H1 (cell line): ENCODE measurements at regions not wholly inside any gene's neighbourhood (a gene's known extent, or its start where the extent isn't known, plus 50 kb on each side); places are given as distances from the start of the nearest gene placed in this dataset.
A peak's percentile ranks its signal among the peaks of the same experiment; 100 is the strongest.

Experiments used
- CTCF ChIA-PET: fragments of 300-600 bp; sonication (Branson Sonifier 250); formaldehyde crosslinking; loops from one replicate; lab custom pipeline; 2021; ENCODE audit not compliant: partially characterized antibody; lab: Charles Lee
- POLR2A ChIA-PET: fragments of 300-600 bp; sonication (Branson Sonifier 250); formaldehyde crosslinking; loops from one replicate; lab custom pipeline; 2021; ENCODE audit warnings: inconsistent platforms; ENCODE audit not compliant: partially characterized antibody; lab: Charles Lee
- DNase-seq, 2 experiments: peaks; one replicate each; pipeline versions ENCODE4 v3.0.0 to v3.0.0-alpha.2; 2010 to 2022; ENCODE audit warnings: low spot score in 2 of 2, low read depth in 1 of 2, mixed read lengths in 1 of 2
- FAIRE-seq: peaks from 2 replicates; lab custom pipeline; 2011; peaks lifted over from hg19 to GRCh38; lab: Jason Lieb, UNC
- H2AFZ ChIP-seq: 2 replicates; pipeline ENCODE4 v1.8.1; 2012; ENCODE audit warnings: low read length, inconsistent platforms
- H2AK5ac ChIP-seq: 2 replicates; pipeline ENCODE4 v1.6.1; 2013; ENCODE audit warnings: low read depth, low read length
- H2BK120ac ChIP-seq: replicated peaks from 2 replicates; pipeline ENCODE3; 2013; ENCODE audit warnings: low read depth, low read length, inconsistent platforms
- H2BK12ac ChIP-seq: 2 replicates; pipeline ENCODE4 v1.6.1; 2013; ENCODE audit warnings: low read depth, low read length
- H2BK15ac ChIP-seq: 2 replicates; pipeline ENCODE4 v1.6.1; 2013; ENCODE audit warnings: low read length
- H2BK20ac ChIP-seq: 2 replicates; pipeline ENCODE4 v1.6.1; 2013; ENCODE audit warnings: low read length
- H2BK5ac ChIP-seq: 2 replicates; pipeline ENCODE4 v1.6.1; 2013; ENCODE audit warnings: low read depth, low read length
- H3K14ac ChIP-seq: 2 replicates; pipeline ENCODE4 v1.6.1; 2013; ENCODE audit warnings: inconsistent platforms; ENCODE audit not compliant: insufficient read length
- H3K18ac ChIP-seq: 2 replicates; pipeline ENCODE4 v1.6.1; 2013; ENCODE audit warnings: low read length; ENCODE audit errors: extremely low read depth
- H3K23ac ChIP-seq: 2 replicates; pipeline ENCODE4 v1.6.1; 2013; ENCODE audit warnings: inconsistent platforms; ENCODE audit not compliant: insufficient read length
- H3K23me2 ChIP-seq: 2 replicates; pipeline ENCODE4 v1.6.1; 2013; ENCODE audit warnings: low read depth, low read length
- H3K27ac ChIP-seq: 2 replicates; pipeline ENCODE4 v1.6.1; 2011; ENCODE audit warnings: low read depth, low read length, inconsistent platforms
- H3K27me3 ChIP-seq, 4 experiments: replicated peaks in 1 of 4; 1 replicate in 1 of 4; 2 replicates in 3 of 4; pipeline versions ENCODE4 v1.6.1 to v1.8.1; 2011 to 2013; ENCODE audit warnings: low read length in 3 of 4, mild to moderate bottlenecking in 3 of 4, inconsistent platforms in 2 of 4, mixed read lengths in 2 of 4, moderate library complexity in 1 of 4; ENCODE audit not compliant: control insufficient read depth in 3 of 4, insufficient read depth in 3 of 4; ENCODE audit errors: extremely low read depth in 1 of 4
- H3K36me3 ChIP-seq, 4 experiments: 2 replicates each; pipeline versions ENCODE4 v1.6.1 to v1.8.1; 2011 to 2013; ENCODE audit warnings: mild to moderate bottlenecking in 4 of 4, low read length in 3 of 4, moderate library complexity in 2 of 4, control low read depth in 1 of 4, inconsistent platforms in 1 of 4; ENCODE audit not compliant: insufficient read depth in 4 of 4, control insufficient read depth in 2 of 4
- H3K4ac ChIP-seq: replicated peaks from 2 replicates; pipeline ENCODE3; 2013; ENCODE audit warnings: low read length, low read depth, mixed read lengths, inconsistent platforms; ENCODE audit not compliant: insufficient read length
- H3K4me1 ChIP-seq, 4 experiments: replicated peaks in 1 of 4; 1 replicate in 1 of 4; 2 replicates in 3 of 4; pipeline versions ENCODE4 v1.6.1 to v1.8.1; 2011 to 2013; ENCODE audit warnings: low read length in 3 of 4, inconsistent platforms in 2 of 4, mixed read lengths in 1 of 4; ENCODE audit not compliant: insufficient read depth in 4 of 4, control insufficient read depth in 3 of 4
- H3K4me2 ChIP-seq, 2 experiments: 2 replicates each; pipeline versions ENCODE4 v1.6.1 to v1.8.1; 2011 to 2013; ENCODE audit warnings: low read depth in 2 of 2, low read length in 2 of 2, control low read depth in 1 of 2, inconsistent platforms in 1 of 2, mild to moderate bottlenecking in 1 of 2; ENCODE audit not compliant: insufficient read depth in 1 of 2
- H3K4me3 ChIP-seq, 4 experiments: fragments of 200-600, 300-600 bp in 1 of 4; sonication (generic), shearing (Covaris generic), sonication (Bioruptor Twin) in 1 of 4; 2 replicates each; pipeline versions ENCODE4 v1.5.1 to v1.8.1; 2011 to 2016; ENCODE audit warnings: low read length in 4 of 4, low read depth in 3 of 4, control low read depth in 2 of 4, inconsistent platforms in 2 of 4, mild to moderate bottlenecking in 2 of 4, mixed read lengths in 1 of 4, moderate library complexity in 1 of 4; ENCODE audit not compliant: insufficient read depth in 2 of 4; ENCODE audit errors: extremely low read depth in 1 of 4
- H3K56ac ChIP-seq: replicated peaks from 2 replicates; pipeline ENCODE3; 2013; ENCODE audit warnings: low read depth, mild to moderate bottlenecking, mixed read lengths, low read length, inconsistent platforms; ENCODE audit not compliant: insufficient read length
- H3K79me1 ChIP-seq: 2 replicates; pipeline ENCODE4 v1.6.1; 2013; ENCODE audit warnings: low read depth, low read length, control low read depth
- H3K79me2 ChIP-seq, 2 experiments: 2 replicates each; pipeline versions ENCODE4 v1.6.1 to v1.8.1; 2012 to 2013; ENCODE audit warnings: low read length in 2 of 2, mild to moderate bottlenecking in 2 of 2, inconsistent platforms in 1 of 2; ENCODE audit not compliant: insufficient read depth in 2 of 2, control insufficient read depth in 1 of 2
- H3K9ac ChIP-seq, 4 experiments: replicated peaks in 1 of 4; 1 replicate in 1 of 4; 2 replicates in 3 of 4; pipeline versions ENCODE4 v1.6.1 to v1.8.1; 2011 to 2013; ENCODE audit warnings: low read depth in 3 of 4, low read length in 3 of 4, control low read depth in 2 of 4, mild to moderate bottlenecking in 2 of 4, moderate library complexity in 2 of 4, inconsistent platforms in 1 of 4; ENCODE audit errors: extremely low read depth in 1 of 4
- H3K9me3 ChIP-seq, 2 experiments: 2 replicates each; pipeline versions ENCODE4 v1.6.1 to v1.8.1; 2012 to 2013; ENCODE audit warnings: mild to moderate bottlenecking in 2 of 2, moderate library complexity in 2 of 2, control low read depth in 1 of 2, inconsistent platforms in 1 of 2, low read depth in 1 of 2, low read length in 1 of 2, mixed read lengths in 1 of 2; ENCODE audit not compliant: insufficient read depth in 2 of 2
- H4K20me1 ChIP-seq, 2 experiments: replicated peaks in 1 of 2; 2 replicates each; pipeline versions ENCODE3 to v1.8.1; 2011 to 2013; ENCODE audit warnings: inconsistent platforms in 2 of 2, low read length in 2 of 2, mild to moderate bottlenecking in 1 of 2; ENCODE audit not compliant: insufficient read depth in 2 of 2, control insufficient read depth in 1 of 2
- H4K5ac ChIP-seq: 2 replicates; pipeline ENCODE4 v1.6.1; 2013; ENCODE audit warnings: low read length, low read depth, mixed read lengths, inconsistent platforms; ENCODE audit not compliant: insufficient read length
- H4K8ac ChIP-seq: 2 replicates; pipeline ENCODE4 v1.8.0; 2013; ENCODE audit warnings: mild to moderate bottlenecking, moderate library complexity, low read length, inconsistent platforms; ENCODE audit not compliant: insufficient read depth; ENCODE audit errors: extremely low read depth
- H4K91ac ChIP-seq: replicated peaks from 2 replicates; pipeline ENCODE3; 2013; ENCODE audit warnings: low read length, mixed read lengths, inconsistent platforms; ENCODE audit not compliant: insufficient read length
- CBX8 ChIP-seq: fragments of 300-800, 300-1000 bp; sonication (generic); IDR thresholded peaks from 2 replicates; pipeline ENCODE4 v1.7.1; 2016; ENCODE audit warnings: low read depth, low read length, borderline replicate concordance
- CREB1 ChIP-seq: IDR thresholded peaks from 2 replicates; pipeline ENCODE4 v1.6.1; 2012; ENCODE audit warnings: inconsistent platforms
- CTCF ChIP-seq, 3 experiments: IDR thresholded peaks; 1 replicate in 2 of 3; 2 replicates in 1 of 3; pipeline versions ENCODE4 v1.5.1 to v1.6.1; 2011; ENCODE audit warnings: low read length in 3 of 3, mild to moderate bottlenecking in 3 of 3, inconsistent platforms in 2 of 3, low read depth in 1 of 3, moderate library complexity in 1 of 3; ENCODE audit not compliant: insufficient read depth in 1 of 3; ENCODE audit errors: control extremely low read depth in 1 of 3
- EP300 ChIP-seq, 2 experiments: IDR thresholded peaks; 1 replicate in 1 of 2; 2 replicates in 1 of 2; pipeline ENCODE4 v1.6.1; 2011 to 2012; ENCODE audit warnings: low read depth in 2 of 2, low read length in 2 of 2, mild to moderate bottlenecking in 2 of 2, borderline replicate concordance in 1 of 2, inconsistent platforms in 1 of 2, moderate library complexity in 1 of 2
- POLR2A ChIP-seq, 2 experiments: IDR thresholded peaks; 1 replicate in 1 of 2; 2 replicates in 1 of 2; pipeline ENCODE4 v1.6.1; 2011; ENCODE audit warnings: low read depth in 2 of 2, low read length in 2 of 2, mild to moderate bottlenecking in 2 of 2; ENCODE audit errors: control extremely low read depth in 1 of 2
- RAD21 ChIP-seq, 2 experiments: IDR thresholded peaks in 1 of 2; conservative IDR thresholded peaks in 1 of 2; 2 replicates each; pipeline ENCODE4 v1.6.1; 2011; ENCODE audit warnings: low read depth in 2 of 2, low read length in 2 of 2, improper control_type of control experiment in 1 of 2, inconsistent platforms in 1 of 2, mild to moderate bottlenecking in 1 of 2, moderate library complexity in 1 of 2
- RXRA ChIP-seq: IDR thresholded peaks from 2 replicates; pipeline ENCODE4 v1.6.1; 2011; ENCODE audit warnings: low read depth, mild to moderate bottlenecking, low read length, moderate library complexity; ENCODE audit not compliant: insufficient read depth
- SIX5 ChIP-seq: IDR thresholded peaks from 2 replicates; pipeline ENCODE4 v1.6.1; 2011; ENCODE audit warnings: mild to moderate bottlenecking, low read depth, low read length
- SP1 ChIP-seq: IDR thresholded peaks from 2 replicates; pipeline ENCODE4 v1.6.1; 2011; ENCODE audit warnings: low read depth, low read length
- SP2 ChIP-seq: IDR thresholded peaks from 2 replicates; pipeline ENCODE4 v1.6.1; 2012; ENCODE audit warnings: mild to moderate bottlenecking, low read length, inconsistent platforms
- WGBS, 2 experiments: shearing (Covaris generic) in 1 of 2; methylation state at CpG; one replicate each; pipeline versions ENCODE4 v1.1.6 to v1.1.7; 2013 to 2015; ENCODE audit warnings: low lambda C conversion rate in 2 of 2, mixed read lengths in 2 of 2, inconsistent platforms in 1 of 2, low coverage in 1 of 2, missing lambda C conversion rate in 1 of 2; ENCODE audit not compliant: insufficient replicate concordance in 2 of 2, insufficient coverage in 1 of 2, insufficient read length in 1 of 2; ENCODE audit errors: extremely low coverage in 1 of 2, missing lambda C conversion rate in 1 of 2; 5-methylcytosine and 5-hydroxymethylcytosine counted together
- TF ChIP-seq, protein P1 (sequence below): IDR thresholded peaks from 2 replicates; pipeline ENCODE4 v1.6.1; 2011; ENCODE audit warnings: low read length, improper control_type of control experiment

- POLR2A ChIA-PET, result interaction anchor here (0.8 kb wide), 1 partner anchor 30 kb away, joined by 3 read pairs; no protein-coding TSS in a partner anchor
- no peak overlapping the region for H3K4me2 ChIP-seq
- H2BK12ac ChIP-seq, result no peak overlapping the region
- CTCF ChIA-PET, result interaction anchor here (0.6 to 11.3 kb wide), 19 partner anchors 9 to 1209 kb away, joined by 3 to 173 read pairs (median 4); no protein-coding TSS in a partner anchor
- H2AK5ac ChIP-seq, result no peak overlapping the region
- H3K4me3 ChIP-seq, result no peak overlapping the region
- no peak overlapping the region for H3K14ac ChIP-seq
- no peaks in the 10 kb centered on the region for H4K20me1 ChIP-seq
- no peak overlapping the region for H3K4ac ChIP-seq
- H2BK20ac ChIP-seq, result no peak overlapping the region
- no peak for DNase-seq
- no peak overlapping the region for H3K27ac ChIP-seq
- no peak overlapping the region for H3K9ac ChIP-seq
- no peak overlapping the region for H4K5ac ChIP-seq
- H3K18ac ChIP-seq, result no peak overlapping the region
- H3K56ac ChIP-seq, result no peak overlapping the region
- no peaks in the 10 kb centered on the region for H3K79me2 ChIP-seq
- no peak overlapping the region for H3K23ac ChIP-seq
- H3K36me3 ChIP-seq, result no peaks in the 10 kb centered on the region
- H2BK15ac ChIP-seq, result no peak overlapping the region
- H2BK120ac ChIP-seq, result no peak overlapping the region
- H3K27me3 ChIP-seq, result no peaks in the 10 kb centered on the region
- no peak overlapping the region for H4K91ac ChIP-seq
- peak; percentile 7 for FAIRE-seq
- H3K9me3 ChIP-seq, result no peaks in the 10 kb centered on the region
- no peak overlapping the region; the same call in 1 of the 2 replicates for H2BK5ac ChIP-seq
- H3K4me1 ChIP-seq, result peaks cover 0 to 2% (median 0%) of the 10 kb centered on the region in 4 experiments; a peak in 2 of 7 replicates
- peak overlapping the region; percentile 81 for H2AFZ ChIP-seq
- no peak overlapping the region; the same call in 1 of the 2 replicates for H4K8ac ChIP-seq
- WGBS, 2 experiments, result 26% methylated on average over 5 of the region's 5 CpGs; no CpG with 5 or more reads in 1 of the 2 experiments
- no peaks in the 10 kb centered on the region for H3K23me2 ChIP-seq
- no peaks in the 10 kb centered on the region for H3K79me1 ChIP-seq
- TF ChIP-seq RXRA, result no peak
- TF ChIP-seq CTCF (IDR thresholded peaks at IDR 0.05; ENCODE audit: control extremely low read depth in 1 of 3, insufficient read depth in 1 of 3, low read depth in 1 of 3, low read length in 3 of 3), result peak; percentile 68 to 78 (median 73)
- no peak for TF ChIP-seq CBX8
- TF ChIP-seq EP300 (IDR thresholded peaks at IDR 0.05; ENCODE audit: borderline replicate concordance in 1 of 2, low read depth in 2 of 2, low read length in 2 of 2), result no peak
- no peak for TF ChIP-seq SIX5
- TF ChIP-seq SP2, result no peak
- TF ChIP-seq CREB1, result no peak
- no peak for TF ChIP-seq POLR2A (IDR thresholded peaks at IDR 0.05; ENCODE audit: control extremely low read depth in 1 of 2, low read depth in 2 of 2, low read length in 2 of 2)
- TF ChIP-seq, protein P1, sequence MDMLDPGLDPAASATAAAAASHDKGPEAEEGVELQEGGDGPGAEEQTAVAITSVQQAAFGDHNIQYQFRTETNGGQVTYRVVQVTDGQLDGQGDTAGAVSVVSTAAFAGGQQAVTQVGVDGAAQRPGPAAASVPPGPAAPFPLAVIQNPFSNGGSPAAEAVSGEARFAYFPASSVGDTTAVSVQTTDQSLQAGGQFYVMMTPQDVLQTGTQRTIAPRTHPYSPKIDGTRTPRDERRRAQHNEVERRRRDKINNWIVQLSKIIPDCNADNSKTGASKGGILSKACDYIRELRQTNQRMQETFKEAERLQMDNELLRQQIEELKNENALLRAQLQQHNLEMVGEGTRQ, result no peak
- TF ChIP-seq RAD21 (IDR thresholded peaks at IDR 0.05 in 1 of 2, conservative IDR thresholded peaks at IDR 0.05 in 1 of 2; ENCODE audit: low read depth in 2 of 2, low read length in 2 of 2), result peak; percentile 89
- no peak for TF ChIP-seq SP1
Observed at GRCh38 chr2:174693344-174693743, 70.9 kb downstream of the CHRNA1 start.
